ENCODE measurements at regions not wholly inside any gene's neighbourhood (a gene's known extent, or its start where the extent isn't known, plus 50 kb on each side); places are given as distances from the start of the nearest gene placed in this dataset.

DNA sequence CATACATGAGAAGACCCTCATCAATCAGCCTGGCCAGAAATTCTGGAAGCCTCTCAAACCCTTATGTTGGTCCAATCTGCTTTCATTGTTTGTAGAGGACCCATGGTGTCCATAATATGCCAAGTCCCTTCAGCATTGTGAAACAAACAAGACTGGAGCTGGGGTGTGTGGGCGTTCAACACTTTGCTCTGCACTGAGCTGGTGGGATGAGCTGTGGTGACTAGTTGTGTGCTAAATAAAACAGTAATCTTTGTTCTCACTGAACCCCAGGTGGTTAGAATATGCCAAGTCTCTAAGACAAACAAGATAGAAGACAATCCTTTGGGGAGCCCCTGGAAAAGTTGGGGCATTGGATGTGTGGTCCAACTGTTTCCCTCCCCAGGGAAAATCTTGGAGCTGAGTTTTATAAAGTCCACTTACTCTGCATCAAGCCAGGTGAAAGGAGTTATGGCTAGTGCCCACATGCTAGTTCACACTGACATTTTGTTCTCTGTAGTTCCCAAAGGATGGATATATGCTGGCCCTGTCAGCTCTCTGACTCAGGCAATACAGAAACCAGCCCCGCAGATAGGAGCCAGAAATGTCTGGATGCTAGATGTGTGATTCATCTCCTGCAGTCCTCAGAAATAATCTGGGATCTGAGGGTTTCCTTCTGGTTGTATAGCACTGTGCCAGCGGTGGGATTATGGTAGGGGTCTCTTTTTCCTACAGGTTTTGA, 260.2 kb downstream of the TMX3 start:
- peaks cover 0 to 9% (median 0%) of the 10 kb centered on the region in 3 donors for H3K9me3 ChIP-seq
- ATAC-seq = no peak
- H3K27me3 ChIP-seq = no peaks in the 10 kb centered on the region
- no peak overlapping the region for H3K4me3 ChIP-seq
- no peak overlapping the region for H3K27ac ChIP-seq
- no peaks in the 10 kb centered on the region for H3K36me3 ChIP-seq
- no peaks in the 10 kb centered on the region for H3K4me1 ChIP-seq
- WGBS, 2 donors (ENCODE audit: low coverage in 1 of 2) = 70% methylated on average over 2 of the region's 3 CpGs; no CpG with 5 or more reads in 1 of the 2 donors
- TF ChIP-seq, protein P1, sequence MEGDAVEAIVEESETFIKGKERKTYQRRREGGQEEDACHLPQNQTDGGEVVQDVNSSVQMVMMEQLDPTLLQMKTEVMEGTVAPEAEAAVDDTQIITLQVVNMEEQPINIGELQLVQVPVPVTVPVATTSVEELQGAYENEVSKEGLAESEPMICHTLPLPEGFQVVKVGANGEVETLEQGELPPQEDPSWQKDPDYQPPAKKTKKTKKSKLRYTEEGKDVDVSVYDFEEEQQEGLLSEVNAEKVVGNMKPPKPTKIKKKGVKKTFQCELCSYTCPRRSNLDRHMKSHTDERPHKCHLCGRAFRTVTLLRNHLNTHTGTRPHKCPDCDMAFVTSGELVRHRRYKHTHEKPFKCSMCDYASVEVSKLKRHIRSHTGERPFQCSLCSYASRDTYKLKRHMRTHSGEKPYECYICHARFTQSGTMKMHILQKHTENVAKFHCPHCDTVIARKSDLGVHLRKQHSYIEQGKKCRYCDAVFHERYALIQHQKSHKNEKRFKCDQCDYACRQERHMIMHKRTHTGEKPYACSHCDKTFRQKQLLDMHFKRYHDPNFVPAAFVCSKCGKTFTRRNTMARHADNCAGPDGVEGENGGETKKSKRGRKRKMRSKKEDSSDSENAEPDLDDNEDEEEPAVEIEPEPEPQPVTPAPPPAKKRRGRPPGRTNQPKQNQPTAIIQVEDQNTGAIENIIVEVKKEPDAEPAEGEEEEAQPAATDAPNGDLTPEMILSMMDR (IDR thresholded peaks at IDR 0.05) = no peak
- TF ChIP-seq EP300 (IDR thresholded peaks at IDR 0.05) = no peak
- no peak for TF ChIP-seq POLR2A (IDR thresholded peaks at IDR 0.05)
- TF ChIP-seq POLR2AphosphoS5 (IDR thresholded peaks at IDR 0.05) = no peak

DNA sequence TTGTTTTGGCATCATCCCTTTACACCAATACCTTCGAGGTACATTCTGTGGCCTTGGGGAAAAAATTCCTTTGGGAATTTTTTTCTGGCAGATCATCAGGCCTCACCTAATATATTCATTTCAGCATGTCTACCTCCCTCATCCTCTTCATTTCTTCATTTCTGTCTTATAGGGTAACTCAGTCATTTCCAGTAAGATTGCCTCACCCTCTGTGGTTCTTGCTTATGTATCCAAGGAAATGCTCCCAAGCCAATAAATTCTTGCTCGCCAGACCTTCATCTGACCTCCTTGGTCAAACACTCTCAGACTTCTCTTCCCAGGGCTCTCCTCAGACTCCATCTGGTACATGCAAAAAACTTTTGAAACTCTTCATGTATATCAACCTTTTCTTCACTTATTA, 265.6 kb downstream of the TMX3 start:
- WGBS, 2 donors (ENCODE audit: low coverage in 1 of 2) = 70 to 81% methylated on average over 2 of the region's 2 CpGs
- TF ChIP-seq POLR2A (IDR thresholded peaks at IDR 0.05) (no peak), EP300 (IDR thresholded peaks at IDR 0.05) (no peak), POLR2AphosphoS5 (IDR thresholded peaks at IDR 0.05) (no peak)
- TF ChIP-seq, protein P1 (IDR thresholded peaks at IDR 0.05) = no peak
- no peak for ATAC-seq
- Histone ChIP-seq H3K27me3 (no peaks in the 10 kb centered on the region), H3K9me3 (peaks cover 0 to 2% (median 0%) of the 10 kb centered on the region in 3 donors), H3K36me3 (no peaks in the 10 kb centered on the region), H3K4me1 (no peaks in the 10 kb centered on the region), H3K4me3 (no peak overlapping the region), H3K27ac (no peak overlapping the region)

DNA sequence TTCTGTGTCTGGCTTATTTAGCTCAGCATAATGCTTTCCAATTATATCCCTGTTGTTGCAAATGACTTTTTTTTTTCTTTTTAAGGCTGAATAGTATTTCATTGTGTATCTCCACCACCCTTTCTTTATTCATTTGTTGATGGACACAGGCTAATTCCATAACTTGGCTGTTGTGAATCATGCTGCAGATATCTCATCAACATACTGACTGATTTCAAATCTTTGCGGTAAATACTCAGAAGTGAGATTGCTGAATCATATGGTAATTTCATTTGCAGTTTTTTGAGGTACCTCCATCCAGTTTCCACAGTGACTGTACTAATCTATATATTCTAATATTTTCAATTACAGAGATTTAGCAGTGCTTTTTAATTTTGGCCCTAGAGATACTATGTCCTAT, 266.2 kb downstream of the TMX3 start:
- H3K4me1 ChIP-seq = no peaks in the 10 kb centered on the region
- 33 to 100% methylated on average over 1 of the region's 1 CpG for WGBS, 2 donors (ENCODE audit: low coverage in 1 of 2)
- no peaks in the 10 kb centered on the region for H3K36me3 ChIP-seq
- no peaks in the 10 kb centered on the region for H3K27me3 ChIP-seq
- H3K27ac ChIP-seq = no peak overlapping the region
- no peak overlapping the region for H3K4me3 ChIP-seq
- no peaks in the 10 kb centered on the region for H3K9me3 ChIP-seq
- ATAC-seq = no peak
- TF ChIP-seq, protein P1 (IDR thresholded peaks at IDR 0.05) = no peak
- no peak for TF ChIP-seq POLR2A (IDR thresholded peaks at IDR 0.05)
- no peak for TF ChIP-seq EP300 (IDR thresholded peaks at IDR 0.05)
- no peak for TF ChIP-seq POLR2AphosphoS5 (IDR thresholded peaks at IDR 0.05)

DNA sequence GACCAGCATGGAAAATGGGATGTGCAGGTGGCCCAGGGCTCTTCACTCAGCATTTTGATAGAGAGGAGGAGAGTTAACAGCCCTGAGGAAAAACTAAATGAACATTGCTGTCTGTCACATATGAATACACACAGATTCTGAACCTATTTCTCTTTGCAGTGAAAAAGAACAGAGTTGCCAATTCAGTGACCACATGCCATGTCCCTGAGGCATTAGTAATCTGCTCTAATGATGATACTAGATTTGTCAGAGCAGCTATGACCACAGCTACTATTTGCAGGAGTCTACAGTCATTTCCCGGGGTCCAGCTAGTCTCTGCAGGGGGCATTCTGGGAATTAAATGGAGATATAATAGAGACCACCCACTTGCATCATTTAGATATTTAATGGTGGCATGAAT, 267.6 kb downstream of the TMX3 start:
- no peaks in the 10 kb centered on the region for H3K36me3 ChIP-seq
- ATAC-seq = no peak
- H3K9me3 ChIP-seq = no peaks in the 10 kb centered on the region
- H3K4me3 ChIP-seq = no peak overlapping the region
- H3K27me3 ChIP-seq = no peaks in the 10 kb centered on the region
- TF ChIP-seq, protein P1 (IDR thresholded peaks at IDR 0.05) = no peak
- TF ChIP-seq EP300 (IDR thresholded peaks at IDR 0.05) (no peak), POLR2AphosphoS5 (IDR thresholded peaks at IDR 0.05) (no peak), POLR2A (IDR thresholded peaks at IDR 0.05) (no peak)
- no peak overlapping the region for H3K27ac ChIP-seq
- 75 to 80% methylated on average over 1 of the region's 1 CpG for WGBS, 2 donors (ENCODE audit: low coverage in 1 of 2)
- no peaks in the 10 kb centered on the region for H3K4me1 ChIP-seq
